ENCODE measurements at regions not wholly inside any gene's neighbourhood (a gene's known extent, or its start where the extent isn't known, plus 50 kb on each side); places are given as distances from the start of the nearest gene placed in this dataset.

DNA sequence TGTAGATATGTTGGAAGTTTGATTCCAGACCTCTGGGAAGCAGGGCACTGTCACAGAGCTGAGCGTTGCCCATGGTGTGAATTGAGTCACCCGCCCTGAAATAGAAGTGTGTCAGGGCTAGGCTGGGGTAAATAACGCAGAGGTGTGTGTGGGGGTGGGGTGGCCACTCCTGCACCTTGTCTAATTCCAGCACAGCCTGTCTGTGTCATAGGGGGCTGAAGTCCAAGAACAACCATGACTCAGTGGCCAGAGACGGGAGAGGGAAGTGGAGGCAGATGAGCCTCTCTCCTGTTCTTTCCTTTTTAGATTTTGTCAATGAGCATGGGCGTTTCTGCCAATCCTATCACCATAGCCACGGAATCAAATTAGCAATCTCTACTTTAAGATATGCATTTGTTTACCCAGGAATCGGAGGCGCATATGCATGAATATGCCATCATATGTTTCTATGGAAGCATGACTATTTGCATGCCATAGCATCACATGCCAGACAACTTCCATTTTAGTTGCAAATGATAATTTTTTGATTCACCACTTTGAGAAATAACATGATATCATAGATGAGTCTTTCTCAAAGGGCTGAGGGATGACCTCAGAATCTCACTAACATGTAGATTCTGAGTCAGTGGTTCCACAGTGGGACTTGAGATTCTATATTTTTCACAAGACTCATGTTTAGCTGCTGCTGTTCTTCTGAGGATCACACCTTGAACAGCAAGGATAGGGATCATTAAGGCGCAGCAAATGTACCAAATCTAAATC, 852.9 kb downstream of the DCDC2C start:
- H3K27ac Mint-ChIP-seq, result no peak overlapping the region
- no peak for DNase-seq (ENCODE audit: low spot score in 2 of 2)
- peaks cover 4% of the 10 kb centered on the region in 2 donors for H3K9me3 Mint-ChIP-seq
- no peak for ATAC-seq
- peaks cover 0 to 5% of the 10 kb centered on the region in 2 donors for H3K36me3 Mint-ChIP-seq

DNA sequence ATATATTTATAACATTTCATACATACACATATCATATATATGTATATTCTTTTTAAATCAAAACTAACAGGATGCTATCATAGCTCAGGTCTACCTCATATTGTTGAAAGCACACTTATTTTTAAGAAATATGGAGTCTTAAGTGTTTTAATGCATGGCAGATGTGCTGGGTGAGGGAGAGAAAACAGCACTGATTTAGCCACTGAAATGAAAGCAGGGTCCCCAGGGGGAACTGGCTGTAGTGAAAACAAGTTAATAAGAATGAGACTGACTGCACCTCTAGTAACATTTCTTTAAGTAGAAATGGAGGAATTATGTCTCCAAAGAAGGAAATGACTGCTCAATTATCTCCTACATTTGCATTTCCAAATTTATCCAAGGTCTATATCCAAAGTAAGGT, 857.8 kb downstream of the DCDC2C start:
- H3K27ac Mint-ChIP-seq, result no peak overlapping the region

DNA sequence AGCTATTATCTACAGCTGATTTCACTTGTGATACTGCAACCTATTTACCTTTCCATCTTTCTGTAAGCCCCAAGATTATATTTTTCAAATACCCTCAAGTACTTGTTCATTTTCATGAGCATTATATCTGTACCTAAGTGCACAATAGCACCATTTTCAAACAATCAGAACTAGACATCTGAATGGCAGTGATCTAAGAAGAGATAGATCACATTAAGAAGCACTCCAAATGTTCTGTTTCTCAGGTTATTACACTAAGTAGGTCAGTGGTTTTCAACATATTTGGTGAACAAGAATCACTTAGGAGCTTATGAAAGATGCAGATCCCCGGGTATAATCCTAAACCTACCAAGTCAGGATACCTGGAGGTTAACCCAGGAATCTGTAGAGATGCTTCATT, 872.7 kb downstream of the DCDC2C start:
- no peak for DNase-seq (ENCODE audit: low spot score in 2 of 2)
- Mint-ChIP-seq H3K36me3 (peaks cover 0 to 18% of the 10 kb centered on the region in 2 donors), H3K27ac (no peak overlapping the region), H3K9me3 (peaks cover 4 to 19% of the 10 kb centered on the region in 2 donors)
- ATAC-seq, result no peak

More for the DNA sequence above, 857.8 kb downstream of the DCDC2C start:
- Mint-ChIP-seq H3K9me3 (peaks cover 6 to 9% of the 10 kb centered on the region in 2 donors), H3K36me3 (no peaks in the 10 kb centered on the region)
- ATAC-seq, result no peak
- no peak for DNase-seq (ENCODE audit: low spot score in 2 of 2)

DNA sequence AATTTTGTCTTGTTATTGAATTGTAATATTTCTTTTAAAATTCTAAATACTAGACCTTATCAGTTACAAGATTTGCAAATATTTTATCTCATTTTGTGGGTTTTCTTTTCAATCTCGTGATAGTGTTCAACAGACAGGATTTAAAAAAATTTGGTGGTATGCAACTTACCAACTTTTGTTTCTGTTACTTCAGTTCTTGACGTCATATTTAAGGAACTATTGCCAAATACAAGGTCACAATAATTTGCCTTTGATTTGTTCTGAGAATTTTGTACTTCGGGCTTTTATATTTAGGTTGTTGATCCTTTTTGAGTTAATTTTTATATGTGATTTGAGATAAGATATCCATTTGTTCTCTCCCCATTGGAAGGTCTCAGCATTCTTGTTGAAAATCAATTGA, 876.6 kb downstream of the DCDC2C start:
- H3K36me3 Mint-ChIP-seq, result peaks cover 0 to 4% of the 10 kb centered on the region in 2 donors
- DNase-seq (ENCODE audit: low spot score in 2 of 2) (no peak), ATAC-seq (no peak)
- no peak overlapping the region for H3K27ac Mint-ChIP-seq
- H3K9me3 Mint-ChIP-seq, result peaks cover 10 to 16% of the 10 kb centered on the region in 2 donors

DNA sequence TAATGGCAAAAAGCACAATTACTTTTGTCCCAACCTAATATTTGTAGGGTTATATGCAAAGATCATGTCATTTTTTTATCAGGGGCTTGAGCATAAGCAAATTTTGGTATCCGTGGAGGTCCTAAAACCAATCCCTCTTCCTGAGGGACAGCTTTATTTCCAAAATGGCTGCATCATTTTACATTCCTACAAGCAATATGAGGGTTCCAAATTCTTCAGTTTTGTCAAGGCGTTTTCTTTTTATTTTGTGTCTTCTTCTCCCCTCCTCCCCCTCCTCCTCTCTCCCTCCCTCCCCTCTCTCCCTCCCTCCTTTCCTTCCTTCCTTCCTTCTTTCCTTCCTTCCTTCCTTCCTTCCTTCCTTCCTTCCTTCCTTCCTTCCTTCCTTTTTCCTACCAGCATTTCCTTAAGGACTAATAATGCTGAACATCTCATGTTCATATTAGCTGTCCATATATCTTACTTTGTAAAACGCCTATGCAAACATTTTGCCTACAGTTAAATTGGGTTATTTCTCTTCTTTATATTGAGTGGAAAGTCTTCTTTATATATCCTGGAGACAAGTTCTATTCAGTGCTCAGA, 881.8 kb downstream of the DCDC2C start:
- H3K9me3 Mint-ChIP-seq, result peaks cover 23 to 24% of the 10 kb centered on the region in 2 donors
- peaks cover 0 to under 1% of the 10 kb centered on the region in 2 donors for H3K36me3 Mint-ChIP-seq
- no peak overlapping the region for H3K27ac Mint-ChIP-seq
- DNase-seq (ENCODE audit: low spot score in 2 of 2) (no peak), ATAC-seq (no peak)

DNA sequence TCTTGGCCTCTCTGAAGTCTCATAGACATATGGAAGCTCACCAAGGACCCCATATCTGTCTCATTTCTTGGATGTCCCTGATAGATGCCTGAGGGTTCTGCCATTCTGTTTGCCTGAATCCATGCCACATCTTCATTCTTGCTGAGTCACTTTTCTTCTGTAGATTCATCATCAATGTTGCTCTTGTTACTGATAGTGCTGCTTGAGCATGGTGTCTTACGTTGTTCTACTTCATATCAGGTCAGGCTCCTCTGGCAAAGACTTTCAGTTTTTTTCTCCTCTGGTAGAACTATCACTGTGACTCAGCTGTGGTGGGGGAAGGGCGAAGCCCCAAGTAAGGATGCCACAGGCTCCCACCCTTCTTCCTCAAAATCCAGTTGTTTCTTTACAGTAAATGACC, 885.2 kb downstream of the DCDC2C start:
- no peak overlapping the region for H3K27ac Mint-ChIP-seq
- ATAC-seq, result no peak

DNA sequence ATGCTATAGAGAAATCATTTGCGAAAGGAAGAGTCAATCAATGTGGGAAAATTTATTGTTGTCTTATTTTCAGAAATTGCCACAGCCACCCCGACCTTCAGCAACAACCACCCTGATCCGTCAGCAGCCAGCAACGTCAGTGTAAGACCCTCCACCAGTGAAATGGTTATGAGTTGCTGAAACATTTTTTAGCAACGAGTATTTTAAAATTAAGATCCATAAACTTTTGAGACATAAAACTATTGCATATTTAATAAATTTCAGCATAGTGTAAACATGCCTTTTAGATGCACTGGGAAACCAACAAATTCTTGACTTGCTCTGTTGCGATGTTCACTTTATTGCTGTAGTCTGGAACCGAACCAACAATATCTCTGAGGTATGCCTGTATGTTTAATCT, 887.9 kb downstream of the DCDC2C start:
- ATAC-seq, result no peak
- H3K36me3 Mint-ChIP-seq, result peaks cover 0 to 8% of the 10 kb centered on the region in 2 donors
- no peak for DNase-seq (ENCODE audit: low spot score in 2 of 2)
- peaks cover 21 to 27% of the 10 kb centered on the region in 2 donors for H3K9me3 Mint-ChIP-seq
- no peak overlapping the region for H3K27ac Mint-ChIP-seq

More for the DNA sequence above, 885.2 kb downstream of the DCDC2C start:
- H3K36me3 Mint-ChIP-seq, result peaks cover 0 to 8% of the 10 kb centered on the region in 2 donors
- peaks cover 24 to 33% of the 10 kb centered on the region in 2 donors for H3K9me3 Mint-ChIP-seq
- DNase-seq (ENCODE audit: low spot score in 2 of 2), result no peak

DNA sequence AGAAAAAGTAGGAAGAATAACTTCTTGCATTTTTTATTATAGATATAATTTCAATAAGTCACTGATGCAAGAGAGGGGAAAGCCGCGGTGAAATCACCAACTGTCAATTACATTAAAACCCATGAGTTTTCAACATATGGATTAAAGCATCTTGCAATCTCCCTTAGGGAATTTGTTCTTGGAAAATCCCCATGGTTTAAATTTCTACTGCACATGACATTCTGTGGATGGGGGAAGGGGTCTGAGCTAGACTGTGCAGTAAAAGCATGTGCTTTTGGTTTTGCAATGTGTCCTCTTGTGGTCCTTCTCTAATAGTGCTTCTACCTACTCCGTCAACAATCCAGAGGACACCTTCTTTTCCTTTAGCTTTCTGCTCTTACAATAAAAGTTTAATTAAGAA, 894.0 kb downstream of the DCDC2C start:
- DNase-seq (ENCODE audit: low spot score in 2 of 2) (no peak), ATAC-seq (no peak)
- no peak overlapping the region for H3K27ac Mint-ChIP-seq
- H3K36me3 Mint-ChIP-seq, result no peaks in the 10 kb centered on the region
- peaks cover 8 to 9% of the 10 kb centered on the region in 2 donors for H3K9me3 Mint-ChIP-seq

DNA sequence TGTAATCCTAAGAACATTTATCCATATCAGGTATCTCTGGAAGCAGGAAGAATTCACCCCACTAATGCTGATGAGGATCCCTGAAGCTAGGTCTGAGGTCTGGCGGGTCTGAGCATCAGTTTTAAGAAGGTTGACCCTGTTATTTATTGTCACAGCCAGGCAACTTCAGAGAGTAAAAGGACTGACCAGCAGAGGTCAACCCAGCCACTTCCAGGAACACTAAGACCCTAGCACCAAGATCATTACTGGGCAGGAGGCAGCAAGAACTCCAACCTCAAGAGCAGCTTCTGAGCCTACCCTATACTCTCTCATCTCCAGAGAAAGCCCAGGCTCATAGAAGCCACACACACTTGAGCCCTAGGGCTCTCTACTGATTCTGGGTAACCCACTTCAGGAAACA, 901.4 kb downstream of the DCDC2C start:
- DNase-seq (ENCODE audit: low spot score in 2 of 2), result no peak
- no peak overlapping the region for H3K27ac Mint-ChIP-seq
- ATAC-seq, result no peak
- H3K36me3 Mint-ChIP-seq, result no peaks in the 10 kb centered on the region
- peaks cover 0 to 8% of the 10 kb centered on the region in 2 donors for H3K9me3 Mint-ChIP-seq

DNA sequence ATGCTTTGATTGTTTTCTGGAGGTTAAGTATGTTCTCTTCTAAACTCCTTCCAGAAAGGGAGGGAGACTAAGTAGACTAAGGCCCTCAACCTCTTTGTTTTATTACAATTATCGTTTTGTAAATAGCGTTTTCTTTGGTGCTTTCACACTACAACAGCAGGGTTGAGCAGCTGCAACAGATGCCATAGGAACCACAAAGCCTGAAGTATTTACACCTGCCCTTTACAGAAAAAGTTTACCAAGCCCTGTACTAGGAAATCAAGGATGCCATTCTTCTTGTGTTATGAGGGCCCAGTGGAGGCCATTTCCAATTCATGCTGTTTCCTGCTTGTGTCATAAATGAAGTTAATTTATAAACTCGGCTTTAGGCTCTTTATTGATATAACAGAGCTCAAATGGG, 914.8 kb downstream of the DCDC2C start:
- H3K36me3 Mint-ChIP-seq, result peaks cover 0 to 19% of the 10 kb centered on the region in 2 donors
- DNase-seq (ENCODE audit: low spot score in 2 of 2) (no peak), ATAC-seq (no peak)
- peaks cover 10 to 25% of the 10 kb centered on the region in 2 donors for H3K9me3 Mint-ChIP-seq
- no peak overlapping the region for H3K27ac Mint-ChIP-seq

DNA sequence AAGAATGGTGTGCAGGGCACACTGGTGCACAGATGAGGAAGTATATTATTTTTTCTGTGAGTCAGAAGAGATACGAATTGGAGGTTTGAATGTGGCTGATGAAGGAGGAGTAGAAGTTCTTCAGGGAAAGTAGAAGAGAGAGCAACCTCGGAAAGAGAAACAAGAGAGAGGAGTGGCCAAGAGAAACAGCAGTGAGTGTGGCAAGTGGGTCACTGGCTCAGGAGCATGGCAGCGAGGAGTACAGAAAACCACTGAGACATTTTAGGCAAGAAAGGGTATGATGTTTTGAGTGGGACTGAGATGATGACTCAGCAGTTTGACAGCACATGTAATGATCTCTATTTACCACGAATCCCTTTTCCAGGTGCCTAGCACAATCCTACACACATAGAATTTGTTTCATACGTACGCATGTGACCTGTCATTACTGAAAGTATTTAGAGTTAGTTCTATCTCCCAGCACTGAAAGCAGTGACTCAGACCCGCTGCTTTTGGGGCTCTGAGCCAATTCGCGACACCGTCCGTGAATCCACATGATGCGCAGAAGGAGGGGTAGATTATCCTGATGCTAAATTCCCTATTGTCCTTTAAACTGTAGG, 915.4 kb downstream of the DCDC2C start:
- H3K27ac Mint-ChIP-seq, result no peak overlapping the region
- H3K36me3 Mint-ChIP-seq, result peaks cover 0 to 19% of the 10 kb centered on the region in 2 donors
- peaks cover 10 to 27% of the 10 kb centered on the region in 2 donors for H3K9me3 Mint-ChIP-seq
- DNase-seq (ENCODE audit: low spot score in 2 of 2), result no peak
- no peak for ATAC-seq

DNA sequence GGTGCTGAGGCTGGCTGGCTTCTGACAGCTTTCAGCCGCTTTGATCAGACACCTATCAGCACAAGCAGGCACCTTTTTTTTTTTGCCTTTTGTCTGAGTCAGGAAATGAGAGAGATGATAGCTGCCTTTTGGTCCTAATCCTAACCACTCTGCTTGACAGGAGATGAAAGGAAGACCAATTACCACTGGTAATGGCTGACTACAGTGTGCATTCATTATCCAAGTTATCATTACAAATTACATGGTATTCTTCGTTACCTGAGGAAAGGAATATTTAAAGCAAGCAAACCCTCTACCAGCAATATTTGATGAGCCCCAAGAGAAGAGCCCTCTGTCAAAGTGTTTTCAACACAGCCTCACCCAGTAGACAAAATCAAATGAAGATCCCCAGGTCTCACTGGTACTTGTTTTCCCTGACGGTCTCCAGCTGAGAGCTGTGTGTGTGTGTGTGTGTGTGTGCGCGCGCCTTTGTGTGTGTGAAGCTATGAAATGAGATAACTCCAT, 925.7 kb downstream of the DCDC2C start:
- H3K36me3 Mint-ChIP-seq, result no peaks in the 10 kb centered on the region
- H3K27ac Mint-ChIP-seq, result no peak overlapping the region
- ATAC-seq (no peak), DNase-seq (ENCODE audit: low spot score in 2 of 2) (no peak)
- peaks cover 13 to 15% of the 10 kb centered on the region in 2 donors for H3K9me3 Mint-ChIP-seq

DNA sequence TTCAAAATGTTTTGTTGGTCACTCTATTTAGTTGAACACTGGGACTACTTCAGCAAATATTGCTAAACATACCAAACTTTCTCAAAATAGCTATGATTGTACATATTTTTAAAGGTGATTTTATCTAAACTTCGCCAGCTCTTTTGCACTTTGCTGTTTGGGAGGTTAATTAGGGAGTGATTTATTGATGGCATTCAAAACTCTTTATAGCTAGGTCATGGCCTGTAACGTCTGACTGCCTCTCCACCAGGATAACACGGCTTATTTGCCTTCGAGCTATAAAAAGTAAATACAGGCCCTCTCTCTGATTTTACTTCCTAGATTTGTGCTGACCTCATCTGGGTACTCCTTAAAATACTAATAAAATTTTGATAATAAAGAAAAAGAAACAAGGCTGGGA, 931.9 kb downstream of the DCDC2C start:
- H3K27ac Mint-ChIP-seq, result no peak overlapping the region
- DNase-seq (ENCODE audit: low spot score in 2 of 2) (no peak), ATAC-seq (no peak)
- H3K9me3 Mint-ChIP-seq, result peaks cover 4 to 16% of the 10 kb centered on the region in 2 donors
- H3K36me3 Mint-ChIP-seq, result no peaks in the 10 kb centered on the region

DNA sequence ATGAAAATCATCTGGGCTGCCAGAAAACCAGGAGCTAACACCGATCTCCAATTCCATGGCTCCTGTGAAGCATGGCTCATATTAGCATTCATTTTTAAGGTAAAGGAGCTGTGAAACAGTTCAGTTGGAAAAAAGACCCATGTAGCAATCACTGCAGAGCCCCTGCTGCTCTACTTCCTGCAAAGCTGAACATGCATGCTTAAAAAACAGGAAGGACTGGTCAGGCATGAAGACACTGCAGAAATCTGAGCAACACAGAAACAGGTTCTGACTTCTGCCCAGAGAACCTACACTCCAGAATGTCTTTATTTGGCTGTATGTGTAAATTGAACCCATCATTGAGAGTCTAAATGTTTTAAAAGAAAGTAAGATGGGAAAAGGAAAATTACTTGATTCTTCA, 950.6 kb downstream of the DCDC2C start:
- no peak for ATAC-seq
- H3K9me3 Mint-ChIP-seq, result peaks cover 18 to 19% of the 10 kb centered on the region in 2 donors
- H3K36me3 Mint-ChIP-seq, result no peaks in the 10 kb centered on the region
- DNase-seq (ENCODE audit: low spot score in 2 of 2), result no peak
- no peak overlapping the region for H3K27ac Mint-ChIP-seq

DNA sequence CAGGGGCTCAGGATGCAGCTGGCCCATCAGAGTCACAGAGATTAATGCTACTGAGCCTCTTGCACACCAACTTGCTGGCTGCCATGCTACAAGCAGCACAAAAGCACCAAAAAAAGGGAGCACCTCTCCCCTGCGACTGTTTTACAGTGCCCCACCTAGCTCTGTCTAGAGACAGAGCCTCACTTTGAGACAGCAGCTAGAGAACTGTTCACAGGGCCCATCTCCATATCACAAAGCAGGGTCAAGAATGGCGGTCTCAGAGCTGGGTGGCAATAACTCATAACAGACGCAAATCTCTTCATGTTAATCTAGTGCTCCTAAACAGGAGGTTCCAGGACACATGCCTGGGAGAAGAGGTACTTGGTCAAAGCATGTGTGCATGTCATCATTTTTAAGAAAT, 953.0 kb downstream of the DCDC2C start:
- no peak for ATAC-seq
- DNase-seq (ENCODE audit: low spot score in 2 of 2), result no peak
- H3K9me3 Mint-ChIP-seq, result peaks cover 11 to 18% of the 10 kb centered on the region in 2 donors
- no peaks in the 10 kb centered on the region for H3K36me3 Mint-ChIP-seq
- no peak overlapping the region for H3K27ac Mint-ChIP-seq

DNA sequence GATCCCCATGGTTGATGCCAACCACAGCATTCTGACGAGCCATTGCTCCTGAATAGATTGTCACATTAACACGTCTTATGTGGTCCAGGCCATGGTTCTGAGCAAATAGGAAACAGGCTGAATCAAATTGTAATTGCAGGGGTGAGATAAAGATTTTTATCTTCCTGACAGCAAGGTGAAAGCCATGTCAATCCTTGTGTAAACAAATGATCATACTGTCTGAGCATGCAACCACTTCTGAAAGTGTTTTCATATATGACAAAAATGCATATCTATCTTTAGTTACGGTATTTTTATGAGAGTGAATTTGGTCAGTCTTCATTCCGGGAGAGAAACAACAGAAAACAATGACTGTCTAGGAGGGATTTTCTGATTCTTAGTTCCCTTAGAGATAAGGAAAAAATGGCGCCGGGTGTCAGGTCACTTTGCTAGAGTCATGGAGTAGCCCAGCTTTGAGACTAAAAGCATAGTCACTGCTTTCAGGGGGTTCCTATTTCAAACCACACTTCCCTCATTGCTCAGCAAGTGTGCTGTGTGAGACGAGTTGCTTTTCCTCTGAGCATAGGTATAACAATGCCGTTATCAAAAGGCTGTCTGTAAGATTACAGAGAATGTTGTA, 958.9 kb downstream of the DCDC2C start:
- H3K36me3 Mint-ChIP-seq, result no peaks in the 10 kb centered on the region
- DNase-seq (ENCODE audit: low spot score in 2 of 2) (no peak), ATAC-seq (no peak)
- H3K9me3 Mint-ChIP-seq, result peaks cover 5 to 7% of the 10 kb centered on the region in 2 donors
- H3K27ac Mint-ChIP-seq, result no peak overlapping the region

DNA sequence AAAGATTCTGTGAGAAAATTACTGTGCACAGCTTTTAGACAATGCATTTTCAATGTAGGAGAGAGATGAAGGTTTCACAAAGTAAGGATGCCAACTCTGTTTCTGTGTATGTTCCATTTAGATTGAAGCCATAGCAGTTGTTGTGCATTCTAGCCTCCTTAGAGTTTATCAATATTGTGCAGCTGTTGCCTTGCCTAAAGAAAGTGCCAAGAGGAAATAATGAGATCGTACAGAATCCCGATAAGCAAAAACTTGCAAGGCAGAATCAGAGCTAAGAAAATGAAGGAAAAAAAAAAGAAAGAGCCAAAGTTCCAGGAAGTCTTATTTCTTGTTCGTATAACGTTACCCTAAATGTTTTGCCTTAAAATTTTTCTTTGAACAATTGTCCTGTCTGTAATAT, 965.0 kb downstream of the DCDC2C start:
- Mint-ChIP-seq H3K36me3 (no peaks in the 10 kb centered on the region), H3K9me3 (peaks cover 19 to 25% of the 10 kb centered on the region in 2 donors), H3K27ac (no peak overlapping the region)
- DNase-seq (ENCODE audit: low spot score in 2 of 2), result no peak
- no peak for ATAC-seq
